ENCODE measurements at regions not wholly inside any gene's neighbourhood (a gene's known extent, or its start where the extent isn't known, plus 50 kb on each side); places are given as distances from the start of the nearest gene placed in this dataset.

DNA sequence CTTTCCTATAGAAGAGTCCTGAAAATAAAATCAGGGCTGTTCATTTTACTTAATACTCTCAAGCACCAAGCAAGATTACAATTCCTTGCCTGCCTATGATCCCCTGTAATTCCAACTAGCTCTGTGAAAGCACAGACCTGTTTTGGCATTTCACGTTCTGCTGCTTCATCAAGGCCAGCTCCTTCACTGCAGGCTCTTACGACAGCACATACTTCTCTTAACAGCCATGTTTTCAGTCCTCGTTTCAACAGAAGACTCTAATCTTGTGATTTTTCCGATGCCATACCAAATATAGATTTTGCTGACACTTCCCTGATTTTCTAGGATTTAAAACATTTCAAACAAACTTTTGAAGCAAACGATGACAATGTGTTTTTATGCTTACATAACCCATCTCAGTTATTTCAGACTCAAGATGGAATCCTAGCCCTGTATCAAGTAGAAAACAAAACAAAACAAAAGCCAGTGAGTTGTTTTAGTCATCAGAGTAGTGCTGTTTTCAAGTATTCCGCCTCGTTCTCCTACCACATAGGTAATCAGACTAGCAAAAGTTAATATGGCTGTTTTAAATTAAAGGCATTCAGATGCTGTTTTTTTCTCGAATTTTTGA lies 616.5 kb upstream of the CITED2 start:
- TF ChIP-seq, protein P1, sequence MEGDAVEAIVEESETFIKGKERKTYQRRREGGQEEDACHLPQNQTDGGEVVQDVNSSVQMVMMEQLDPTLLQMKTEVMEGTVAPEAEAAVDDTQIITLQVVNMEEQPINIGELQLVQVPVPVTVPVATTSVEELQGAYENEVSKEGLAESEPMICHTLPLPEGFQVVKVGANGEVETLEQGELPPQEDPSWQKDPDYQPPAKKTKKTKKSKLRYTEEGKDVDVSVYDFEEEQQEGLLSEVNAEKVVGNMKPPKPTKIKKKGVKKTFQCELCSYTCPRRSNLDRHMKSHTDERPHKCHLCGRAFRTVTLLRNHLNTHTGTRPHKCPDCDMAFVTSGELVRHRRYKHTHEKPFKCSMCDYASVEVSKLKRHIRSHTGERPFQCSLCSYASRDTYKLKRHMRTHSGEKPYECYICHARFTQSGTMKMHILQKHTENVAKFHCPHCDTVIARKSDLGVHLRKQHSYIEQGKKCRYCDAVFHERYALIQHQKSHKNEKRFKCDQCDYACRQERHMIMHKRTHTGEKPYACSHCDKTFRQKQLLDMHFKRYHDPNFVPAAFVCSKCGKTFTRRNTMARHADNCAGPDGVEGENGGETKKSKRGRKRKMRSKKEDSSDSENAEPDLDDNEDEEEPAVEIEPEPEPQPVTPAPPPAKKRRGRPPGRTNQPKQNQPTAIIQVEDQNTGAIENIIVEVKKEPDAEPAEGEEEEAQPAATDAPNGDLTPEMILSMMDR (IDR thresholded peaks at IDR 0.05 in 4 of 5, conservative IDR thresholded peaks at IDR 0.05 in 1 of 5) = no peak
- TF ChIP-seq POLR2A (IDR thresholded peaks at IDR 0.05) = no peak
